RWPE1 (cell line): ENCODE measurements at regions not wholly inside any gene's neighbourhood (a gene's known extent, or its start where the extent isn't known, plus 50 kb on each side); places are given as distances from the start of the nearest gene placed in this dataset.
"Not testable (repeated sequence)": the region's sequence is repeated elsewhere in the genome, so short reads cannot be mapped to it uniquely, and the experiment has no call there.

Experiments
- CTCF ChIA-PET: fragments of 350-600 bp; sonication (Branson Sonifier 250); formaldehyde crosslinking; extraction: SDS; loops from one replicate; lab custom pipeline; 2021; lab: Yijun Ruan, JAX
- POLR2A ChIA-PET: fragments of 400-600 bp; formaldehyde crosslinking; extraction: SDS; loops from one replicate; lab custom pipeline; 2020; ENCODE audit warnings: antibody characterized with exemption; ENCODE audit not compliant: low non-redundant PET; lab: Yijun Ruan, JAX
- DNase-seq: peaks from one replicate; pipeline ENCODE4 v3.0.0; 2012; ENCODE audit warnings: low spot score
- H3K27ac ChIP-seq: fragments of 450-650 bp; 2 replicates; pipeline ENCODE4 v1.5.1; 2017
- CTCF ChIP-seq: fragments of 450-650 bp; conservative IDR thresholded peaks from 2 replicates; pipeline ENCODE4 v1.5.1; 2017; ENCODE audit warnings: low read depth, mild to moderate bottlenecking

DNA sequence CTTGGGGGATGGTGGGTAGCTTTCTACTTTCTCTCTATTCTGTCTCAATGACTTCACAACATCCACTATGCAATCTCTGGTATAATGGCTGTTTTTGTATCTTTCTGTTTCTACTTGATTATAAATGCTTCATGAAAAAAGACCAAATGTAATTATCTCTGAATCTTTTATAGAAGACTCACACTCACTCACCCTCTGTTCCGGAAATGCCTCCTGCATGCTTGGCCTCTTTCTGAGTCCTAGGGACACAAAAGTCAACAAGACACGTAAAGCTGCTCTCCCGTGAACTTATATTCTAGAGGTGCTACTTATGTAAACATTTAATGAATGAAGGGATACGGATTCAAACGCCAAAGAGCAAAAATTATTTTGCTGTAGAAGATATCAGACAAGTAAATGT is 502.2 kb upstream of the SOX11 start:
- no peak for TF ChIP-seq CTCF
- DNase-seq, result no peak
- POLR2A ChIA-PET, result no interaction called here
- no peak overlapping the region for H3K27ac ChIP-seq
- CTCF ChIA-PET, result interaction anchor here (0.6 kb wide), 1 partner anchor 88 kb away, joined by 3 read pairs; no protein-coding TSS in a partner anchor

- POLR2A ChIA-PET, result no interaction called here
- no peak for TF ChIP-seq CTCF
- no peak for DNase-seq
- CTCF ChIA-PET, result no interaction called here
- no peak overlapping the region for H3K27ac ChIP-seq
These were observed 496.5 kb upstream of the SOX11 start for GRCh38 chr2:5195636-5196035.

DNA sequence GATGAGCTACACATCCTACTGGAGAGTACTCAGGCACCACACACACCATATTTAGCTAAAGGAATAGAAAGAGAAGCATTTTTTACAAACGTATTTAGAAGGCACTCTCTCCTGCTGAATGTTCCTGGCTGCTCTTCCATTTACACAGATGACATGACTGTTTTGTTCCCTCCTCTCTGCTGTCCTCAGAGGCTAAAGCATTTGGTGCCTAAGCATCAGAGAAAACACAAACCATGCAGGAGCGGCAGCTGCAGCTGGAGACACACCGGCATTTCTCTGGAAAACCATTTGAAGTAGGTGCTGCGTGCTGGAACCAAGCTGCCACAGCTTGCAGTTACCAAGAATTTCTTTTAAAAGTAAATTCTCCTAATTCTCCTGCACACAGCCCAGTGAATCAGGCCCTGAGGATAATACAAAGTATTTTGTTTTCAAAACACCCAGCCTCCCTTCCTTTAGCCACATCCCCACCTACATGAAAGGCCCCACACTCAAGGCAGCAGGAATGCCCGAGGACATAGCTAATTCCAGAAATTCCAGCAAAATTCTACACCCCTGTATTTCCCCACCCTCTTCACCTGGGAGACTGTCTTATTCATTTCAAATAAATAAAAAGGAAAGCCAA is 488.9 kb upstream of the SOX11 start:
- CTCF ChIA-PET, result no interaction called here
- no peak overlapping the region for H3K27ac ChIP-seq
- POLR2A ChIA-PET, result no interaction called here
- DNase-seq, result no peak
- no peak for TF ChIP-seq CTCF

GRCh38 chr2:5206742-5207141 is 485.4 kb upstream of the SOX11 start:
- DNase-seq, POLR2A ChIA-PET, H3K27ac ChIP-seq, CTCF ChIA-PET: not testable (repeated sequence)

- CTCF ChIA-PET, result no interaction called here
- no peak for TF ChIP-seq CTCF
- DNase-seq, result no peak
- no peak overlapping the region for H3K27ac ChIP-seq
- POLR2A ChIA-PET, result no interaction called here
These were observed 476.1 kb upstream of the SOX11 start for GRCh38 chr2:5215989-5216607.

DNA sequence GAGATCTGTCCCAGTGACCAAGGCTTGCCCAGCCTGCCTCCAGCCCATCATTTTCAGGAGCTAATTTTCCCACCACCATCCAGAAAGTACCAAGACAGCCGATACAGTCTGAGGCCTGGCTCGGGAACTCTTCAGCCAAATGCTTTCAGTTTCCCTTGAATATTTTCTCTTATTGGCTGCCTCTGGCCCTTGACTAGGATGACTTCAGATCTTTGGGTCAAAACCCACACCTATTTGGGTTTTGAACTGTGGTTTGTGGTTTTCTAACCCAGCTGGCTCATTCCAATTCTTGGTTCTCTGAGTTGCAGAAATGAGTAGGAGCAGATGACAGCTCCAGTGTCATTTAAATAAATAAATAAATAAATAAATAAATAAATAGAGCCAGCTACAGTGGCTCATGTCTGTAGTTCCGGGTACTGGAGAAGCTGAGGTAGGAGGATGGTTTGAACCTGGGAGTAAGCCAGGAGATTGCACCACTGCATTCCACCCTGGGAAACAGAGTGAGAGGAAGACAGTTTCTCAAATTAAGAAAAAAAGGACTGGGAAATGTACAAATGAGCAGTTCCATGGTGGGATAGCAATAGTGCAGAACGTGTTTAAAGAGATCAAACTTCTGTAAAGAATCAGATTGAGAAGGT is 465.0 kb upstream of the SOX11 start:
- POLR2A ChIA-PET, result no interaction called here
- no peak for DNase-seq
- CTCF ChIA-PET, result no interaction called here
- no peak for TF ChIP-seq CTCF
- no peak overlapping the region for H3K27ac ChIP-seq

GRCh38 chr2:5229574-5229973 is 462.6 kb upstream of the SOX11 start:
- DNase-seq, result no peak
- TF ChIP-seq CTCF, result no peak
- H3K27ac ChIP-seq, result no peak overlapping the region
- ChIA-PET CTCF (no interaction called here), POLR2A (no interaction called here)
